ENCODE measurements at regions not wholly inside any gene's neighbourhood (a gene's known extent, or its start where the extent isn't known, plus 50 kb on each side); places are given as distances from the start of the nearest gene placed in this dataset.

GRCh38 chr2:13353083-13353482, 636.3 kb downstream of the TRIB2 start:
- TF ChIP-seq, protein P1, sequence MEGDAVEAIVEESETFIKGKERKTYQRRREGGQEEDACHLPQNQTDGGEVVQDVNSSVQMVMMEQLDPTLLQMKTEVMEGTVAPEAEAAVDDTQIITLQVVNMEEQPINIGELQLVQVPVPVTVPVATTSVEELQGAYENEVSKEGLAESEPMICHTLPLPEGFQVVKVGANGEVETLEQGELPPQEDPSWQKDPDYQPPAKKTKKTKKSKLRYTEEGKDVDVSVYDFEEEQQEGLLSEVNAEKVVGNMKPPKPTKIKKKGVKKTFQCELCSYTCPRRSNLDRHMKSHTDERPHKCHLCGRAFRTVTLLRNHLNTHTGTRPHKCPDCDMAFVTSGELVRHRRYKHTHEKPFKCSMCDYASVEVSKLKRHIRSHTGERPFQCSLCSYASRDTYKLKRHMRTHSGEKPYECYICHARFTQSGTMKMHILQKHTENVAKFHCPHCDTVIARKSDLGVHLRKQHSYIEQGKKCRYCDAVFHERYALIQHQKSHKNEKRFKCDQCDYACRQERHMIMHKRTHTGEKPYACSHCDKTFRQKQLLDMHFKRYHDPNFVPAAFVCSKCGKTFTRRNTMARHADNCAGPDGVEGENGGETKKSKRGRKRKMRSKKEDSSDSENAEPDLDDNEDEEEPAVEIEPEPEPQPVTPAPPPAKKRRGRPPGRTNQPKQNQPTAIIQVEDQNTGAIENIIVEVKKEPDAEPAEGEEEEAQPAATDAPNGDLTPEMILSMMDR (IDR thresholded peaks at IDR 0.05) = no peak
- TF ChIP-seq POLR2A (IDR thresholded peaks at IDR 0.05) = no peak

All from right lobe of liver (tissue), 4 donors.